CD14-positive monocyte (primary cell): ENCODE measurements at regions not wholly inside any gene's neighbourhood (a gene's known extent, or its start where the extent isn't known, plus 50 kb on each side); places are given as distances from the start of the nearest gene placed in this dataset.

Experiments
- DNase-seq, 3 donors: peaks; one replicate each; pipeline ENCODE4 v3.0.0-alpha.2; 2011 to 2022
- H2AFZ ChIP-seq: 2 replicates; pipeline ENCODE4 v1.6.0; 2012; ENCODE audit warnings: mild to moderate bottlenecking, low read depth, low read length, inconsistent platforms; ENCODE audit not compliant: insufficient read depth, poor library complexity, severe bottlenecking
- H3K27ac ChIP-seq, 2 donors: 1 replicate in 1 of 2; 2 replicates in 1 of 2; pipeline ENCODE4 v1.5.1; 2012 to 2013; ENCODE audit warnings: low read length in 2 of 2, control low read depth in 1 of 2, inconsistent platforms in 1 of 2, low read depth in 1 of 2, mild to moderate bottlenecking in 1 of 2
- H3K27me3 ChIP-seq, 2 donors: one replicate each; pipeline versions ENCODE4 v1.6.0 to v1.6.1; 2011 to 2013; ENCODE audit warnings: low read length in 2 of 2; ENCODE audit not compliant: control insufficient read depth in 2 of 2, insufficient read depth in 2 of 2
- H3K36me3 ChIP-seq, 2 donors: replicated peaks in 1 of 2; 1 replicate in 1 of 2; 2 replicates in 1 of 2; pipeline versions ENCODE4 v1.5.1 to v1.6.1; 2012 to 2013; ENCODE audit warnings: low read length in 2 of 2, control low read depth in 1 of 2, inconsistent platforms in 1 of 2, mild to moderate bottlenecking in 1 of 2; ENCODE audit not compliant: insufficient read depth in 2 of 2, control insufficient read depth in 1 of 2
- H3K4me1 ChIP-seq, 2 donors: 1 replicate in 1 of 2; 2 replicates in 1 of 2; pipeline versions ENCODE4 v1.5.1 to v1.6.1; 2012 to 2013; ENCODE audit warnings: low read length in 2 of 2, control low read depth in 1 of 2, inconsistent platforms in 1 of 2, mild to moderate bottlenecking in 1 of 2, moderate library complexity in 1 of 2; ENCODE audit not compliant: insufficient read depth in 2 of 2, control insufficient read depth in 1 of 2
- H3K4me2 ChIP-seq: replicated peaks from 2 replicates; pipeline ENCODE3; 2012; ENCODE audit warnings: low read length, moderate library complexity, mild to moderate bottlenecking; ENCODE audit not compliant: poor library complexity, severe bottlenecking; ENCODE audit errors: extremely low read depth
- H3K4me3 ChIP-seq, 3 experiments: fragments of 200-600 bp in 1 of 3; sonication (generic) in 1 of 3; replicated peaks in 1 of 3; 1 replicate in 2 of 3; 2 replicates in 1 of 3; pipeline ENCODE4 v1.5.1; 2011 to 2013; ENCODE audit warnings: low read length in 3 of 3, mild to moderate bottlenecking in 3 of 3, control low read depth in 2 of 3, low read depth in 2 of 3, inconsistent platforms in 1 of 3, moderate library complexity in 1 of 3
- H3K79me2 ChIP-seq: 2 replicates; pipeline ENCODE4 v1.6.0; 2012; ENCODE audit warnings: mild to moderate bottlenecking, control low read depth, inconsistent platforms, low read length, moderate library complexity; ENCODE audit not compliant: insufficient read depth
- H3K9ac ChIP-seq: 2 replicates; pipeline ENCODE4 v1.6.0; 2017; ENCODE audit warnings: low read length, mild to moderate bottlenecking; ENCODE audit not compliant: insufficient read depth, poor library complexity, severe bottlenecking
- H3K9me3 ChIP-seq, 2 donors: replicated peaks in 1 of 2; 1 replicate in 1 of 2; 2 replicates in 1 of 2; pipeline versions ENCODE4 v1.5.1 to v1.6.1; 2012 to 2013; ENCODE audit warnings: low read length in 2 of 2, control low read depth in 1 of 2; ENCODE audit not compliant: control insufficient read depth in 1 of 2, insufficient read depth in 1 of 2
- H4K20me1 ChIP-seq: 2 replicates; pipeline ENCODE4 v1.6.0; 2012; ENCODE audit warnings: mild to moderate bottlenecking, low read length, control low read depth, moderate library complexity; ENCODE audit not compliant: insufficient read depth
- H3K27ac Mint-ChIP-seq, 7 donors: one replicate each; pipeline ENCODE4 v1.8.0; 2020; ENCODE audit warnings: mild to moderate bottlenecking in 7 of 7, mixed read lengths in 7 of 7, moderate library complexity in 6 of 7, inconsistent platforms in 2 of 7
- H3K27me3 Mint-ChIP-seq, 3 donors: one replicate each; pipeline ENCODE4 v1.8.0; 2021 to 2022; ENCODE audit warnings: low read depth in 3 of 3, mild to moderate bottlenecking in 3 of 3, mixed read lengths in 3 of 3, moderate library complexity in 3 of 3, inconsistent platforms in 1 of 3
- H3K36me3 Mint-ChIP-seq, 2 donors: one replicate each; pipeline ENCODE4 v1.8.0; 2020; ENCODE audit warnings: mixed read lengths in 2 of 2, inconsistent platforms in 1 of 2, mild to moderate bottlenecking in 1 of 2
- H3K4me1 Mint-ChIP-seq: one replicate; pipeline ENCODE4 v1.8.0; 2020; ENCODE audit warnings: mild to moderate bottlenecking, mixed read lengths
- H3K4me3 Mint-ChIP-seq, 2 donors: one replicate each; pipeline ENCODE4 v1.8.0; 2020; ENCODE audit warnings: mild to moderate bottlenecking in 2 of 2, mixed read lengths in 2 of 2, moderate library complexity in 1 of 2
- H3K9me3 Mint-ChIP-seq, 7 donors: one replicate each; pipeline ENCODE4 v1.8.0; 2020 to 2022; ENCODE audit warnings: mixed read lengths in 7 of 7, mild to moderate bottlenecking in 6 of 7, moderate library complexity in 6 of 7, inconsistent platforms in 2 of 7
- CTCF ChIP-seq: fragments of 200-600 bp; IDR thresholded peaks from one replicate; pipeline ENCODE4 v1.8.0; 2022; ENCODE audit warnings: antibody characterized with exemption, mild to moderate bottlenecking
- WGBS: methylation state at CpG from one replicate; pipeline ENCODE4 v1.1.5; 2013; ENCODE audit warnings: missing lambda C conversion rate; ENCODE audit not compliant: insufficient coverage; 5-methylcytosine and 5-hydroxymethylcytosine counted together
- intact Hi-C, 2 donors: fragments of 100-400 bp; cut with micrococcal nuclease; formaldehyde crosslinking; loops; one replicate each; pipeline versions ENCODE4 v1.15.0 to v1.15.1; 2023

- Histone ChIP-seq H4K20me1 (no peaks in the 10 kb centered on the region), H2AFZ (no peak overlapping the region), H3K9ac (no peak overlapping the region), H3K4me1 (peaks cover 3 to 9% of the 10 kb centered on the region in 2 donors), H3K27ac (no peak overlapping the region), H3K4me3 (no peak overlapping the region), H3K9me3 (peaks cover 0 to 4% of the 10 kb centered on the region in 2 donors), H3K36me3 (no peaks in the 10 kb centered on the region), H3K27me3 (no peaks in the 10 kb centered on the region), H3K79me2 (no peaks in the 10 kb centered on the region), H3K4me2 (no peak overlapping the region)
- no peaks in the 10 kb centered on the region for H3K36me3 Mint-ChIP-seq
- H3K9me3 Mint-ChIP-seq, result peaks cover 0 to 11% (median 8%) of the 10 kb centered on the region in 7 donors
- DNase-seq, result no peak
- no peak overlapping the region for H3K27ac Mint-ChIP-seq
- WGBS, result 93% methylated on average over 2 of the region's 2 CpGs
- no peak for TF ChIP-seq CTCF
- peaks cover 0 to 6% (median 4%) of the 10 kb centered on the region in 3 donors for H3K27me3 Mint-ChIP-seq
- no peak overlapping the region for H3K4me3 Mint-ChIP-seq
- H3K4me1 Mint-ChIP-seq, result peaks cover 7% of the 10 kb centered on the region
- intact Hi-C loops, result no loop called here
Measured at GRCh38 chr9:115192835-115193525, 75.0 kb upstream of the TNC start.

DNA sequence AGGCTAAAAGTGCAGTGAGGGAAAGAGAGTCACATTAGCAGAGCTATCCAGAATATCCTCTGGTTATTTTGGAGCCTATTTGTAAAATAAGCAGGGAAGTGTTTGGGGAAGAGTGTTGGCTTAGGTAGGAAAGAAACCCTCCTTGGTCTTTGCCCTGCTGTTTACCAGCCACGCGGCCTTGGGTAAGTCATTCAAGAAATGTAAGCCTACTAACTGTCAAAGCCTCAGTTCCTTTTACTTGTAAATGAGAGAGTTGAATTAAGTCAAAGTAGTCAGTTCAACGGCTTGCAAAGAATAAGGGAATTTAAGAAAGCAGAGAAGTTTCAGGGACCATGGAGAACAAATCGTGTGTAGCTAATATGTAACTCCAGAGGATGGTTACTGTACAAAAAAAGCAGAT is 75.8 kb upstream of the TNC start:
- Mint-ChIP-seq H3K4me1 (peaks cover 7% of the 10 kb centered on the region), H3K36me3 (no peaks in the 10 kb centered on the region), H3K9me3 (peaks cover 0 to 11% (median 8%) of the 10 kb centered on the region in 7 donors), H3K27ac (peak overlapping the region in 1 of 7 donors; percentile 24), H3K4me3 (no peak overlapping the region), H3K27me3 (peaks cover 0 to 6% (median 4%) of the 10 kb centered on the region in 3 donors)
- no peak for DNase-seq
- Histone ChIP-seq H3K9me3 (peaks cover 0 to 4% of the 10 kb centered on the region in 2 donors), H3K27me3 (no peaks in the 10 kb centered on the region), H3K4me2 (no peak overlapping the region), H3K4me1 (peaks cover 3 to 9% of the 10 kb centered on the region in 2 donors), H3K9ac (no peak overlapping the region), H3K36me3 (no peaks in the 10 kb centered on the region), H3K4me3 (no peak overlapping the region), H3K27ac (no peak overlapping the region), H2AFZ (no peak overlapping the region), H4K20me1 (no peaks in the 10 kb centered on the region), H3K79me2 (no peaks in the 10 kb centered on the region)
- intact Hi-C loops, result no loop called here
- 80% methylated on average over 1 of the region's 4 CpGs for WGBS
- no peak for TF ChIP-seq CTCF
